ENCODE measurements at regions not wholly inside any gene's neighbourhood (a gene's known extent, or its start where the extent isn't known, plus 50 kb on each side); places are given as distances from the start of the nearest gene placed in this dataset.
"Not testable (repeated sequence)": the region's sequence is repeated elsewhere in the genome, so short reads cannot be mapped to it uniquely, and the experiment has no call there.

DNA sequence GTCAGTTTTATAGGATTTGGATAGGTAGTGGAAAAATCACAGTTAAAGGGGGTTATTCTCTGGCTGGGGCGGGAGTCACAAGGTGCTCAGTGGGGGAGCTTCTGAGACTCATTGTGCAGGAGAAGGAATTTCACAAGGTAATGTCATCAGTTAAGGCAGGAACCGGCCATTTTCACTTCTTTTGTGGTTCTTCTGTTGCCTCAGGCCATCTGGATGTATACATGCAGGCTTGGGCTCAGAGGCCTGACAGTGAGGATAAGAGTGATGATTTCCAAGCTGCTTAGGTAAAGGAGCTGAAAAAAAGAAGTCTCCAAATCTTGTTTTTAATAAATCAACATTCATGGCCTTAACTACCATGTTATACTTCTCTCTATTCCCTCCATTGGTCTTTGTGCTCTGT lies 622.9 kb upstream of the ID4 start:
- no peak for DNase-seq

DNA sequence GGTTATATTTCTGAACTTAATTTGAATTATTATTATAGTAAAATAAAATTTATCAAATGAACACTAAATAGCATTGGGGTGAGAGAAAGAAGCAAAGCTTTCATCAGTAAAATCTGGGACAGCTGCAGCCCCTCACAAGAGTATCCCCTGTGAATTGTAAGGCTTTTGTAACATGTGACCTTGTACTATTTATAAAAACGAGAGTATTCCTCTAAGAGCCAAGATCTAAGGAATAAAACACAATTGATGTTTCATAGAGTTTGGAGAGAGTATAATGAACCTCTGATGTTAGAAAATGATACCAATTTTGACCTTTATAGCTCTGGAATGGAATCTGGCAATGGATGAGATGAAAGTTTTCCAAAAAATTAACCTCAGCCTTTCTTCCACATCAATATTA lies 617.2 kb upstream of the ID4 start:
- DNase-seq: no peak

- DNase-seq: peak in 40 of 56 donors; percentile 0 to 68 (median 24)
Measured at GRCh38 chr6:19231878-19232561, 605.1 kb upstream of the ID4 start.

GRCh38 chr6:19245656-19246055 lies 591.5 kb upstream of the ID4 start:
- no peak for DNase-seq

DNA sequence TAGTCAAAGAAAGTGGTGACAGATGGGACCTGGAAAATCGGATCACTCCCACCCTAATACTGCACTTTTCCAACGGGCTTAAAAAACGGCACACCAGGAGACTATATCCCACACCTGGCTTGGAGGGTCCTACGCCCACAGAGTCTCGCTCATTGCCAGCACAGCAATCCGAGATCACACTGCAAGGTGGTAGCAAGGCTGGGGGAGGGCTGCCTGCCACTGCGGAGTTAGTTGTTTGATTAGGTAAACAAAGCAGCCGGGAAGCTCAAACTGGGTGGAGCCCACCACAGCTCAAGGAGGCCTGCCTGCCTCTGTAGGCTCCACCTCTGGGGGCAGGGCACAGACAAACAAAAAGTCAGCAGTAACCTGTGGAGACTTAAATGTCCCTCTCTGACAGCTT lies 590.0 kb upstream of the ID4 start:
- DNase-seq: not testable (repeated sequence)

- not testable (repeated sequence) for DNase-seq
Measured at GRCh38 chr6:19256123-19256522, 581.0 kb upstream of the ID4 start.

DNA sequence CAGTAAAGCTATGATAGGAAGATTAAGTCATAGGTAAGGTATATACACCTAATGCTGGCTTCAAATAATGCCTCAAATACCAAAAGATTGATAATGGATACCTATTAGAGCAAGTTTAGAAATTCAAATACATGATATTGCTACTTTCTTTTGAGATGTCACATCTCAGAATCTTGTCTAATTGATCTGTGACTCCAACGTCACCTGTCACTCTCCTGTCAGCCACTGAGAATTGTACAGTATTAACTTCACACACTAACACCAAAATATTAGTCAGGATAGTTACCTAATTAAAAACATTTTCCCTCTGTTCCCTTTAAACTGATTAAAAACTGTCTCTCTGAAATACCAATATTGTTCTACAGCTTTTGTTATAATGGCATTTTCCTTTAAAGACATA lies 575.5 kb upstream of the ID4 start:
- no peak for DNase-seq

DNA sequence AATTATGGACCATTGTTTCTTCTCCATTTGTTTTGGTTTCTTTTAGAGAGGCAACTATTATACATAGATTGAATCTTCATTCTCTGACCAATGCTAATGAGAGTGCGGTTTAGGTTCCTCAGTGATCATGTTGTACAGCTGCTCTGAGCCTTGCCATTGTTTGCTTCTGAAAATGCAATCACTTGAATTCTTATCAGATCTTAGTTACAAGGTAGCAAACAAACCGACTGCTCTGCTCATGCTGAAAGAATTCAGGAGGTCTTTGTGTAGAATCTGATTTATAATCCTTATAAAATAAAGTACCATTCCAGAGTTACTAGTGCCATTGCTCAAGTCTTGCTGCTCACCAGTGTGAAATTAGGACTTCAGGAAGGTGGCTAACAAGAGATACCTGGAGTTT lies 569.1 kb upstream of the ID4 start:
- DNase-seq: no peak

DNA sequence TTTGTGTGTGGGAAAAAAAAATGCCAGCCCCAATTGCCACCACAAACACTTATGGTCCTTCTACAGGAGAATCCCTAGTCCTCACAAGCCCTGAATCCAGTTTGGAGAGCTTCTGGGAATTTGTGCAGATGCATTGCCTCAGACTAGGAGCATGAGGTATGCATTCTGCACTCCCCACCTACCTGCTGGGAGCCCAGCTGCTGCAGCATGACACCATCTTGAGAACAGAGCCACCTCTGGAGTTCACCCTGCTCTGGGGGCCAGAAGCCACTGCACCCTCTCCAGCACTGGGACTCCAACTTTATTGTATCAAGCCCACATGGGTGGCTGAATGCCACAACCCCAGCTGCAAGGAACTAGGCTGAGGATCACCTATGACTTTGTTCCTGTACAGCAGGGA lies 568.5 kb upstream of the ID4 start:
- DNase-seq: no peak

DNA sequence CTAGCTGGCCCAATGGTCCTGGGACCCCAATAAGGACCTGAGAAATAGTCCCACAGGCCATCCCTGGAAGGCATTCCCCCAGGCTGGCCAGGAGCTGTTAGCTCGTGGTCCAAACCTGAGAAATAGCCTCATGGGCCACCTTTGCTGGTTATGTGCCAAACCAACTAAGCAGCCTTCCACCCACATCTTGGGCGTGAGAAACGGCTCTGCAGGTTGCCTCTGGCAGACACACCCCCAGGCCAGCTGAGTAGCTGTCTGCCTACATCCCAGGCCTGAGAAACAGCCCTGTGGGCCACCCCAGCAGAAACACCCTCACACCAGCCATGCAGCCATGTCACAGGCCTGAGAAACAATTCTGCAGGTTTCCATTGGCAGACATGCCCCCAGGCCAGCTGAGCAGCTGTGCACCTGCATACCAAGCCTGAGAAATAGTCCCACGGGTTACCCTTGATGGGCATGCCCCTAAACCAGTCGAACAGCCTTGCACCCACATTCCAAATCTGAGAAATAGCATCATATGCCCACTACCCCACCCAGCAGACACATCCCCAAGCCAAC lies 567.8 kb upstream of the ID4 start:
- no peak for DNase-seq

- no peak for DNase-seq
Measured at GRCh38 chr6:19270616-19271015, 566.6 kb upstream of the ID4 start.

- no peak for DNase-seq
Measured at GRCh38 chr6:19279273-19279684, 557.9 kb upstream of the ID4 start.

- DNase-seq: no peak
Measured at GRCh38 chr6:19287928-19288327, 549.2 kb upstream of the ID4 start.

DNA sequence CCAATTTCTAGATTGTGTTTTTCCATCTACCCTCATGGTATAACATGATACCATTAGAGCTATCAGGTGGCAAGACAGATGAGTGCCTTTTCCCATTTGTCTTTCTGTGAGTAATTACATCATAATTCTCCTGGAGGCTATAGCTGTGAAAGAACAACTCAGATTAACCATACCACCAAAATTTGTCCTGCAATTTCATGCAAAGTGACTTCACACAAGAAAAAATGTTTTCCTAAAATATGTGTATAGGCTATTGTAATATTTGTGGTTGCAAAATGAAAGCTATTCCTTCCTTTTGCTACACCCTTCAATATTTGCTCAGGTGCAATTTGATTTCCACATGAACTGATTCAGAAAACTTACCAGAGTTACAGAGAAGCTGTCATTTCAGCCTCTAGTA lies 547.7 kb upstream of the ID4 start:
- DNase-seq: no peak

DNA sequence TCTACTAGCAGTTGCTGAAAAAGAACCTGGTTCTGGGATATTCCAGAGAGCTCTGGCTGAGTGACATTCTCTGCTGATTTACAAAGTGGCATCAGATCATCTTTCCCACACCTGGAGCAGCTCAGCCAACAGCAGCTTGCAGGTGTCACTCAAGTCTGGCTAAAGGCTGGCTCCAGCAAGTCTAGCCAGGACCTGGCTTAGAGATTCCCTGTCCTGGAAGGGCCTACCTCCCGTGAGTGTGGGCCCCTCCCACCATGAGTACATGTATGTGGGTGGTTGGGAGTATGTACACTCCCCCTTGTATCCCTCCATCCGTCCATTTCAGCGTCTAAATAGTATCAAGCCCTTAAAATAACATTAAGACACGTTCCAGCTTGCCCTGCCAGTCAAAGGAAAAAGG lies 539.3 kb upstream of the ID4 start:
- no peak for DNase-seq

DNA sequence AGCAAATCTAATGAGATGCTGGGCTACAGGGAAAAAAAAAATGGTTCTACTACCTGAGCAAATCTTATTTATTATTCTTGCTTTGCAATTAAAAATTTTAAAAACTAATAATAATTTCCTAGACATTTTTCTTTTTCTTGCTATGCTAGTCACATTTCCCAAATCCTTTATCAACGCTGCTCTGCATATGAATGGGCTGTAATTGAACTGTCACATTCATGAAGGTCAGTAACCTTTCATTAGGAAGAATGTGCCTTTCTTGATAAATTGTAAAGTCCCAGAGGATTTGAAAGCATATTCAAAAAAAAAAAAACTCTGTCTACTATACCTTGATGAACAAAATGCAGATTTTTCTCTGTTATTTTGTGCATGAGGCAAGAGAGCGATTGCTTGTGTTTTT lies 538.7 kb upstream of the ID4 start:
- DNase-seq: no peak

DNA sequence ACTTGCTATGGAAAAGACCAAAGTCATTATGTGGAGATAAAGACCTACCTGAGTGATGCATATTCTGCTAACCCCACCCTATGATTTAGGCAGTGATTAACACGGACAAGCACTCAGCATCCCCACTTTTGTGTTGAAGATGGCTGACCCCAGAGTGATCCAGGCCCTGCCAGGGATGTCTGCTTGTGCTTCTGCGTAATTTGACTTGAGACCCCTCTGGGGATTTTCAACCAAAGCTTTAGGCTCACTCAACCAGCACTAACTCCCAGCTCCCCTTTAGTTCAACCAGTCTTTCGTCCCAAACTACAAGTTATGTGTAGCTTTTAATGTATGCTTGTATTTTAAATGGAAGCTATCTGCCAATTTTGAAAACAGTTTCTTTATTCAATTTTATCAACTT lies 538.0 kb upstream of the ID4 start:
- no peak for DNase-seq

DNA sequence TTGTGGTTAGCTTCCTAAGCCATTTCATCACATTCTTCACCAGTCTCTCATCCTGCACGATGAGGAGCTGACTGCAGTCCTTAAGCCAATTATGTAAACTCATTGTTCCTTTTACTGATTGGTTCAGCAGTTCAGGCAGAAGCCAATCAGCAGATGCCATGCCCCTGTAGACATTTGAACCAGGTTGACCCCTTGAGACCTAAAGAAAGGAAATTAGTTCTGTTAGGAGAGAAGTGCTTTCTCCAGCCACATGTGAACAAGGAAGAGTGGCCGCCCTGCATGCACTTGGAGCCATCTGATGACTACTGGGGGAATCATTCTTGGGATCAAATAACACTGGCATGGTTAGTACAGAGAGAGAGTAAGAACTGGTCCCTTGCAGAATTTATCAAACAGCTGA lies 535.2 kb upstream of the ID4 start:
- no peak for DNase-seq

DNA sequence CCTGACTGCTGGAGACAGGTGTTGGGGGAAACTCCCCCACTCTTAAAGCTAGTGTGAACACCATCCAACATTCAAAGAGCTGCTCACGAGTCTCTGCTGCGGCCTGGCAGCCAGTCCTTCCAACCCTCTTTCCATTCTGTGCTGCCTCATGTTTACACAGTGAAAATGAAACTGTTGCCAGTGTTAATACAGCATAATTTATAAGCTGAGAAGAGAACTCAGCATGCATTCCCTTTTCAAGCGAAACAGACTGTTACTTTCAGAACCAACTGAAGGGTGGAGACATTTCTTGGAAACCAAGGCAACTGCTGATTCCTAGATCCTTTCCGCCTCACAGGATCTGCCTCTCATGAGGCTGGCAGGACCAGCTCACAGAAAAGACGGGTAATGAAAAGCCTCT lies 533.8 kb upstream of the ID4 start:
- DNase-seq: peak in 27 of 56 donors; percentile 2 to 67 (median 18)

DNA sequence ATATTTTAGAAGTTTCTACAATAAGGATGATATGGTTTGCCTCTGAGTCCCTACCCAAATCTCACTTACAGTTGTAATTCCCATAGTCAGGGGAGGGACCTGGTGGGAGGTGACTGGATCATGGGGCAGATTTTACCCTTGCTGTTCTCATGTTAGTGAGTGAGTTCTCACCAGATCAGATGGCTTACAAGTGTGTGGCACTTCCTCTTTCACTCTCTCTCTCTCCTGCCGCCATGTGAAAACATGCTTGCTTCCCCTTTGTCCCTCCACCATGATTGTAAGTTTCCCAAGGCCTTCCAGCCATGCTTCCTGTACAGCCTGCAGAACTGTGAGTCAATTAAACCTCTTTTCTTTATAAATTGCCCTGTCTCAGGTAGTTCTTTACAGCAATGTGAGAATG lies 527.5 kb upstream of the ID4 start:
- DNase-seq: no peak

- no peak for DNase-seq
Measured at GRCh38 chr6:19311786-19312185, 525.4 kb upstream of the ID4 start.

GRCh38 chr6:19312241-19312978 lies 524.8 kb upstream of the ID4 start:
- no peak for DNase-seq

DNA sequence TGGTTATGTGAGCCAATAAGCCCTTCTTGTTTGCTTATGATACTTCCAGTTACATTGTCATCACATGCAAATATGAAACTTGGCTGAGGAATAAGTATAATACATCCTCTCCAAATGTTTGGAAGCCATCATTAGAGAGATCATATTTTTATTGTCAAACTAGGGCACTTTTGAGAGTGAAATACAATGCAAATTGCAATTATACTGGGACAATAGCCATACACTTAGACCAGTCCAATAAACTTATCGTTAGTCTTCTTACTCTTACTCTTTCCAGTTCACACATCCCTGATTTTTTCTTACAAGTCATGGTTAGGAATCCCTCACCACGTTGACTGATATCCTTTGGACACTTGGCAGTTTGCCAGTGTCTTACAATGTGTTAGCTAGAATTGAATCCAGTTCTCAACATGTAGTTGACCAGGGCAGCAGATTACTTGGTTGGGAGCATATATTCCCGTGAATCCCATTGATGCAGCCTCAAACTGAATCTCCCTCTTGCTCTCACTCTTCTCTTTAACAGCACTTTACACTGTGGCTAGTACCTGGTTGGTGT lies 519.7 kb upstream of the ID4 start:
- no peak for DNase-seq

Measured in amygdala (tissue), 56 donors.